IMR-90 (cell line): ENCODE measurements at regions not wholly inside any gene's neighbourhood (a gene's known extent, or its start where the extent isn't known, plus 50 kb on each side); places are given as distances from the start of the nearest gene placed in this dataset.

Experiments
- ATAC-seq: fragments of 200-7000 bp; cut with Tn5 transposase; 2 replicates; pipeline ENCODE4 v1.9.1; 2020; ENCODE audit warnings: low read depth, mild to moderate bottlenecking, moderate library complexity
- BruUV-seq: library from RNA; stranded (reverse); fragments of 400-500 nt; replicated peaks from 2 replicates; lab custom pipeline; 2021; lab: Mats Ljungman, UMichigan
- CTCF ChIA-PET: fragments of 300-600 bp; formaldehyde crosslinking; extraction: SDS; loops from one replicate; lab custom pipeline; 2021; ENCODE audit warnings: antibody characterized with exemption; lab: Yijun Ruan, JAX
- POLR2A ChIA-PET: fragments of 300-600 bp; sonication (Branson Sonifier 250); formaldehyde crosslinking; loops from one replicate; lab custom pipeline; 2022; ENCODE audit warnings: antibody characterized with exemption; ENCODE audit not compliant: unreplicated experiment; lab: Charles Lee
- DNase-seq: peaks from one replicate; pipeline ENCODE4 v3.0.0; 2013
- H2AFZ ChIP-seq: replicated peaks from 2 replicates; pipeline ENCODE3; 2013; ENCODE audit warnings: low read length, mild to moderate bottlenecking; ENCODE audit not compliant: poor library complexity
- H2AK5ac ChIP-seq: 2 replicates; pipeline ENCODE4 v1.6.1; 2013; ENCODE audit warnings: low read depth, low read length, inconsistent platforms
- H2AK9ac ChIP-seq: replicated peaks from 2 replicates; pipeline ENCODE3; 2013; ENCODE audit warnings: mild to moderate bottlenecking, low read depth, low read length, moderate library complexity; ENCODE audit not compliant: poor library complexity
- H2BK120ac ChIP-seq: 2 replicates; pipeline ENCODE4 v1.6.1; 2013; ENCODE audit warnings: low read depth, low read length, inconsistent platforms
- H2BK15ac ChIP-seq: 3 replicates; pipeline ENCODE4 v1.6.1; 2013; ENCODE audit warnings: low read depth, low read length, inconsistent platforms
- H2BK20ac ChIP-seq: 2 replicates; pipeline ENCODE4 v1.6.1; 2013; ENCODE audit warnings: low read depth, mild to moderate bottlenecking, inconsistent platforms, low read length, moderate library complexity
- H2BK5ac ChIP-seq: 2 replicates; pipeline ENCODE4 v1.6.1; 2013; ENCODE audit warnings: mild to moderate bottlenecking, low read depth, low read length, inconsistent platforms; ENCODE audit not compliant: poor library complexity, severe bottlenecking
- H3K14ac ChIP-seq: replicated peaks from 2 replicates; pipeline ENCODE4 v1.6.1; 2013; ENCODE audit warnings: low read depth, low read length, inconsistent platforms
- H3K18ac ChIP-seq: 2 replicates; pipeline ENCODE4 v1.6.1; 2013; ENCODE audit warnings: low read depth, low read length, control low read depth
- H3K23ac ChIP-seq: 2 replicates; pipeline ENCODE4 v1.6.1; 2013; ENCODE audit warnings: low read depth, low read length, inconsistent platforms
- H3K27ac ChIP-seq: 2 replicates; pipeline ENCODE4 v1.5.1; 2013; ENCODE audit warnings: mild to moderate bottlenecking, control low read depth, low read length; ENCODE audit not compliant: insufficient read depth
- H3K27me3 ChIP-seq: 2 replicates; pipeline ENCODE4 v1.6.1; 2013; ENCODE audit warnings: low read length; ENCODE audit not compliant: control insufficient read depth, insufficient read depth
- H3K36me3 ChIP-seq: 2 replicates; pipeline ENCODE4 v1.6.1; 2013; ENCODE audit warnings: low read length, mixed read lengths; ENCODE audit not compliant: control insufficient read depth, insufficient read depth
- H3K4ac ChIP-seq: 2 replicates; pipeline ENCODE4 v1.6.1; 2013; ENCODE audit warnings: low read depth, low read length, inconsistent platforms
- H3K4me1 ChIP-seq: 2 replicates; pipeline ENCODE4 v1.6.1; 2013; ENCODE audit warnings: low read length, mixed read lengths; ENCODE audit not compliant: control insufficient read depth, insufficient read depth
- H3K4me2 ChIP-seq: 2 replicates; pipeline ENCODE4 v1.6.1; 2013; ENCODE audit warnings: low read depth, mild to moderate bottlenecking, control low read depth, low read length, moderate library complexity
- H3K4me3 ChIP-seq: 2 replicates; pipeline ENCODE4 v1.5.1; 2013; ENCODE audit warnings: low read depth, mild to moderate bottlenecking, control low read depth, low read length, moderate library complexity; ENCODE audit not compliant: insufficient read depth
- H3K56ac ChIP-seq: 2 replicates; pipeline ENCODE4 v1.6.1; 2013; ENCODE audit warnings: low read length, inconsistent platforms; ENCODE audit not compliant: insufficient read depth; ENCODE audit errors: extremely low read depth
- H3K79me1 ChIP-seq, 2 experiments: 2 replicates each; pipeline ENCODE4 v1.6.1; 2013; ENCODE audit warnings: low read length in 2 of 2, inconsistent platforms in 1 of 2, low read depth in 1 of 2
- H3K9ac ChIP-seq: 2 replicates; pipeline ENCODE4 v1.6.1; 2013; ENCODE audit warnings: low read depth, low read length, control low read depth
- H3K9me1 ChIP-seq: 2 replicates; pipeline ENCODE4 v1.6.1; 2013; ENCODE audit warnings: low read length, inconsistent platforms; ENCODE audit not compliant: insufficient read depth
- H3K9me3 ChIP-seq: 2 replicates; pipeline ENCODE4 v1.6.1; 2013; ENCODE audit warnings: low read length; ENCODE audit not compliant: control insufficient read depth, insufficient read depth
- H4K20me1 ChIP-seq: 2 replicates; pipeline ENCODE4 v1.6.1; 2013; ENCODE audit warnings: low read length, inconsistent platforms; ENCODE audit not compliant: insufficient read depth
- H4K5ac ChIP-seq: 2 replicates; pipeline ENCODE4 v1.6.1; 2013; ENCODE audit warnings: mild to moderate bottlenecking, low read depth, low read length, control low read depth
- H4K8ac ChIP-seq, 2 experiments: 2 replicates each; pipeline ENCODE4 v1.6.1; 2013; ENCODE audit warnings: low read depth in 2 of 2, low read length in 2 of 2, control low read depth in 1 of 2, inconsistent platforms in 1 of 2
- H4K91ac ChIP-seq: 2 replicates; pipeline ENCODE4 v1.6.1; 2013; ENCODE audit warnings: low read depth, low read length, inconsistent platforms; ENCODE audit not compliant: insufficient read depth
- BHLHE40 ChIP-seq: fragments of 150-350 bp; IDR thresholded peaks from 2 replicates; pipeline ENCODE4 v1.6.1; 2016; ENCODE audit warnings: mild to moderate bottlenecking, low read depth, low read length
- ELK1 ChIP-seq: fragments of 150-350 bp; IDR thresholded peaks from 2 replicates; pipeline ENCODE4 v1.6.1; 2016; ENCODE audit warnings: low read depth, mild to moderate bottlenecking, low read length, moderate library complexity, borderline replicate concordance
- MXI1 ChIP-seq: IDR thresholded peaks from 2 replicates; pipeline ENCODE4 v1.6.1; 2012; ENCODE audit warnings: low read depth, mild to moderate bottlenecking, low read length, moderate library complexity, borderline replicate concordance
- RAD21 ChIP-seq: IDR thresholded peaks from 2 replicates; pipeline ENCODE4 v1.6.1; 2012; ENCODE audit warnings: low read length, improper control_type of control experiment
- WGBS, 2 experiments: methylation state at CpG; one replicate each; pipeline versions ENCODE4 v1.1.5 to v1.1.7; 2013; ENCODE audit warnings: missing lambda C conversion rate in 2 of 2; ENCODE audit not compliant: insufficient read length in 1 of 2; ENCODE audit errors: extremely low coverage in 2 of 2; 5-methylcytosine and 5-hydroxymethylcytosine counted together
- dilution Hi-C: fragments of 300-500 bp; cut with HindIII; formaldehyde crosslinking; loops from one replicate; pipeline ENCODE4 v1.14.3; 2018; ENCODE audit warnings: low sequenced_read_pairs; ENCODE audit not compliant: unreplicated experiment
- in situ Hi-C: fragments of 300-500 bp; cut with MboI; formaldehyde crosslinking; loops from 3 replicates; pipeline ENCODE4 v1.14.3; 2019; ENCODE audit warnings: low sequenced_read_pairs, inconsistent platforms, mixed read lengths
- intact Hi-C: fragments of 100-400 bp; cut with micrococcal nuclease; formaldehyde crosslinking; loops from 2 replicates; pipeline ENCODE4 v1.10.0; 2022

- H2AK5ac ChIP-seq: no peak overlapping the region
- no peaks in the 10 kb centered on the region for H3K79me1 ChIP-seq
- H4K91ac ChIP-seq: no peak overlapping the region
- peaks cover 1% of the 10 kb centered on the region; the same call in 1 of the 2 replicates for H3K27me3 ChIP-seq
- intact Hi-C loops (no loop called here), dilution Hi-C loops (no loop called here), in situ Hi-C loops (no loop called here)
- no peak overlapping the region for H3K14ac ChIP-seq
- no peak overlapping the region for H3K23ac ChIP-seq
- no peak overlapping the region for H2AFZ ChIP-seq
- H3K27ac ChIP-seq: no peak overlapping the region
- H4K8ac ChIP-seq: no peak overlapping the region
- H2AK9ac ChIP-seq: no peak overlapping the region
- ATAC-seq (no peak), DNase-seq (no peak)
- no CpG with 5 or more reads among the region's 1 CpG for WGBS, 2 experiments
- no peaks in the 10 kb centered on the region for H3K36me3 ChIP-seq
- H3K4me1 ChIP-seq: no peaks in the 10 kb centered on the region
- no peak overlapping the region for H3K4me3 ChIP-seq
- no peaks in the 10 kb centered on the region for H3K9me3 ChIP-seq
- ChIA-PET CTCF (interaction anchor here (0.6 to 1.2 kb wide), 2 partner anchors 35 to 1472 kb away, joined by 3 to 4 read pairs; no protein-coding TSS in a partner anchor), POLR2A (no interaction called here)
- H2BK20ac ChIP-seq: no peak overlapping the region
- H4K5ac ChIP-seq: no peak overlapping the region
- H3K9me1 ChIP-seq: no peaks in the 10 kb centered on the region
- no peak overlapping the region for H2BK15ac ChIP-seq
- no peak overlapping the region for H3K18ac ChIP-seq
- no peak overlapping the region for H3K4me2 ChIP-seq
- TF ChIP-seq RAD21 (no peak), MXI1 (no peak), ELK1 (no peak), BHLHE40 (no peak)
- no peak overlapping the region for H3K9ac ChIP-seq
- H2BK120ac ChIP-seq: no peak overlapping the region
- H4K20me1 ChIP-seq: no peaks in the 10 kb centered on the region
- no TSS peak for BruUV-seq
- H3K4ac ChIP-seq: no peak overlapping the region
- H2BK5ac ChIP-seq: no peak overlapping the region
- no peak overlapping the region for H3K56ac ChIP-seq
Measured at GRCh38 chr6:97656236-97656635, 373.2 kb upstream of the MMS22L start.
